Right lobe of liver (tissue), 6 donors: ENCODE measurements at regions not wholly inside any gene's neighbourhood (a gene's known extent, or its start where the extent isn't known, plus 50 kb on each side); places are given as distances from the start of the nearest gene placed in this dataset.
"Not testable (repeated sequence)": the region's sequence is repeated elsewhere in the genome, so short reads cannot be mapped to it uniquely, and the experiment has no call there.

ENCODE experiments used
- ATAC-seq, 4 donors: fragments of 200-7000 bp; cut with Tn5 transposase; one replicate each; pipeline ENCODE4 v1.9.1; 2020; ENCODE audit warnings: mild to moderate bottlenecking in 4 of 4, moderate library complexity in 4 of 4
- DNase-seq, 3 donors: peaks; one replicate each; pipeline ENCODE4 v3.0.0-alpha.2; 2020
- H3K27ac ChIP-seq, 3 donors: fragments of 200-600 bp; one replicate each; pipeline ENCODE4 v1.8.0; 2022
- H3K27me3 ChIP-seq, 2 donors: fragments of 200-600 bp; one replicate each; pipeline ENCODE4 v1.8.0; 2022
- H3K36me3 ChIP-seq, 4 donors: fragments of 200-600 bp; sonication (generic) in 1 of 4; one replicate each; pipeline versions ENCODE4 v1.5.1 to v1.8.0; 2017 to 2022; ENCODE audit warnings: control low read depth in 1 of 4
- H3K4me1 ChIP-seq, 4 donors: fragments of 200-600 bp; sonication (generic) in 1 of 4; one replicate each; pipeline versions ENCODE4 v1.5.1 to v1.8.0; 2017 to 2022; ENCODE audit warnings: control low read depth in 1 of 4
- H3K4me3 ChIP-seq, 3 donors: fragments of 200-600 bp; one replicate each; pipeline ENCODE4 v1.8.0; 2022
- H3K9me3 ChIP-seq, 4 donors: fragments of 200-600 bp; sonication (generic) in 1 of 4; one replicate each; pipeline versions ENCODE4 v1.5.1 to v1.8.0; 2017 to 2022; ENCODE audit warnings: control low read depth in 1 of 4
- CTCF ChIP-seq, 4 donors: fragments of 200-600 bp in 3 of 4; fragments of 450-650 bp in 1 of 4; IDR thresholded peaks; one replicate each; pipeline versions ENCODE4 v1.5.1 to v1.8.0; 2016 to 2022; ENCODE audit warnings: antibody characterized with exemption in 4 of 4, mild to moderate bottlenecking in 2 of 4
- POLR2A ChIP-seq: fragments of 450-650 bp; IDR thresholded peaks from one replicate; pipeline ENCODE4 v1.6.1; 2017; ENCODE audit warnings: antibody characterized with exemption, mild to moderate bottlenecking
- WGBS: methylation state at CpG from one replicate; pipeline ENCODE4 v1.1.6; 2018; ENCODE audit warnings: low coverage, low lambda C conversion rate; ENCODE audit not compliant: insufficient coverage; ENCODE audit errors: missing lambda C conversion rate; 5-methylcytosine and 5-hydroxymethylcytosine counted together
- intact Hi-C, 2 donors: fragments of 100-400 bp; cut with DNase I; formaldehyde crosslinking; loops; one replicate each; pipeline versions ENCODE4 v1.11.2 to v1.14.1; 2022
- donor health status: DM: no; HTN: yes; CAD: no.
- donor health status: DM: no; HTN: no; CAD: no.
- donor health status: DM: no; HTN: no; CAD: no.
- donor health status: DM: no; HTN: yes; CAD: no.
- donor health status: DM: no; HTN: yes; CAD: no.

DNA sequence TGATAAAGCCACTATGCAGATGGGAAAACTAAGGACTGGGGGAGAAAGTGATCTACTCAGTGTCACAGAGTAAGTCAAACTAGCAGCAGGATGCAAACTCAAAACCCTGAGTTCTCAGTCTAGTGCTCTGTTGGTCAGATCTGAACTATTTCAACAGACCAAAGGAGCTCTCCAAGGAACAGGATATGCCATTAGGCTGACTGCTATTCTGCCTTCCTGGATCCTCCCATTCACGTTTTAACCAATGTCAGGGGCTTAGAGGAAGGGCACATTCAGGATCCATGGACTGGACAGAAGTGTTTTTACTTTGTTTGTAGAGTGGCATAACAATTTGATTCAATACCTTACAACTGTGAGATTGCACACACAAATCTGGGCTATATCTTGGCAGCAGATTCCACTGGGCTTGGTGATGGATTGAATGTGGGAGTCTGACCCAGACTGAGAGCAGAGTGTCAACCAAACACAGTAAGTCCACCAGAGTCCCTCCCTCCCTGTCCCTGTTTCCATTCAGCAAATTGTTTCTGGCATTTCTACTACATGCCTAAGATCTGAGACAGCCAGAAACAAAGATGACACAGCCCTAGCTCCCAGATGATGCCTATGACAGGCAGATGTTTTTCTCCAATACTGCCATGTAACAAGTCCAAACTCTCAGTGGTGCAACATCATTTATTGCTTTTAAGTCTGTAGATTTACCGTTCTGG lies 337.8 kb upstream of the CDH5 start:
- H3K36me3 ChIP-seq = no peaks in the 10 kb centered on the region
- WGBS = 14% methylated on average over 2 of the region's 2 CpGs
- no peaks in the 10 kb centered on the region for H3K9me3 ChIP-seq
- H3K4me3 ChIP-seq = no peak overlapping the region
- TF ChIP-seq CTCF (IDR thresholded peaks at IDR 0.05) = no peak
- no peak for TF ChIP-seq POLR2A
- DNase-seq (no peak), ATAC-seq (peak in 1 of 4 donors; percentile 31)
- H3K27ac ChIP-seq = no peak overlapping the region
- intact Hi-C loops = no loop called here
- no peaks in the 10 kb centered on the region for H3K4me1 ChIP-seq
- no peaks in the 10 kb centered on the region for H3K27me3 ChIP-seq

DNA sequence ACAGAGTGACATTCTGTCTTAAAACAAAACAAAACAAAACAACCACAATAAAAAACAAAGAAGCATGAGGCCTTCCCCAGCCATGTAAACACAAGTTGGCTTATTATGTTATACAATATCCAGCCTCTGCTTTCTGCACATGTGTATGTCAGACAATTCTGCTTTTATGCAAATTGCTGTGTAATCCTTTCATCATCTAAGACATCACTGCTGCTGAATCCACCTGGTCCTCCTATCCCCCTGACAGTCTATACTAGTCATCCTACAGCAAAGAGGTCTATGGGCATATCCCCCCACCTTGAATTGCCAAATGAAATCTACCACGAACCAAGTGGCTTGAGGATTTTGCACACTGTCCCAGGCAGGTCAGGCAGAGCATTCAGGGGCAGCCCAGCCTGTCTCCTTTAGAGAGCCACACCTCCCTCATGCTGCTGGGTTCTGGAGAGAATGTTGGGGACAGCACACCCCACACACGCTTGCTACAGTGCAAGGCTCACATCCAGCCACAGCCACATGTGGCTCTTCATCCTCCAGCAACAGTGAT lies 339.6 kb upstream of the CDH5 start:
- no peak for TF ChIP-seq CTCF (IDR thresholded peaks at IDR 0.05)
- TF ChIP-seq POLR2A = no peak
- Histone ChIP-seq H3K4me3 (no peak overlapping the region), H3K4me1 (no peaks in the 10 kb centered on the region), H3K27me3 (no peaks in the 10 kb centered on the region), H3K27ac (no peak overlapping the region), H3K36me3 (no peaks in the 10 kb centered on the region), H3K9me3 (no peaks in the 10 kb centered on the region)
- WGBS = 17% methylated on average over 1 of the region's 2 CpGs
- intact Hi-C loops = no loop called here
- DNase-seq (peak in 1 of 3 donors; percentile 12), ATAC-seq (no peak)

GRCh38 chr16:66026211-66026610 lies 340.3 kb upstream of the CDH5 start:
- intact Hi-C loops = no loop called here
- Histone ChIP-seq H3K27ac (no peak overlapping the region), H3K9me3 (no peaks in the 10 kb centered on the region), H3K4me1 (no peaks in the 10 kb centered on the region), H3K36me3 (no peaks in the 10 kb centered on the region), H3K4me3 (no peak overlapping the region), H3K27me3 (no peaks in the 10 kb centered on the region)
- no peak for TF ChIP-seq POLR2A
- TF ChIP-seq CTCF (IDR thresholded peaks at IDR 0.05) = peak; percentile 42 to 69 (median 58)
- 32% methylated on average over 4 of the region's 5 CpGs for whole genome bisulfite sequencing
- ATAC-seq = peak; percentile 92 to 95 (median 94)
- peak in 2 of 3 donors; percentile 21 to 59 for DNase-seq

DNA sequence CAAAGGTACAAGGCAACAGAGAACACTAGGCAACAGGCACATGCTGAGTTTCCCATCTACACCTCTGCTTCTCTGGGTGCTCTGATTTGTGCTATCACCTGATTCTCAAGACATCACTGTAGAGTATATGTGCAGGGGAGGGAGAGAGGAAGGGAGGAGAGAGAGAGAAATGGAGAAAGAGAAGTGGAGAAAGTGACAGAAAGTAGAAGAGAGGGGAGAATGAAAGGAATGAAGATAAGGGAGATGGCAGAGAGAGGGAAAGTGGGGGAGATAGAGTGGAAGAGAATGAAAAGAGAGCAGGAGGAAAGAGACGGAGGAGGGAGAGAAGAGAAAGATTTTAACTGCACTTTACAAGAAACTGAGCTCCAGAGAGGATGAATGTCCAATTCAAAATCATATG lies 340.7 kb upstream of the CDH5 start:
- no peak overlapping the region for H3K27ac ChIP-seq
- TF ChIP-seq POLR2A = no peak
- TF ChIP-seq CTCF (IDR thresholded peaks at IDR 0.05) = no peak
- H3K36me3 ChIP-seq = no peaks in the 10 kb centered on the region
- H3K9me3 ChIP-seq = no peaks in the 10 kb centered on the region
- DNase-seq (no peak), ATAC-seq (no peak)
- 0% methylated on average over 1 of the region's 1 CpG for WGBS
- intact Hi-C loops = no loop called here
- no peaks in the 10 kb centered on the region for H3K4me1 ChIP-seq
- H3K4me3 ChIP-seq = no peak overlapping the region
- H3K27me3 ChIP-seq = no peaks in the 10 kb centered on the region

- WGBS = 56% methylated on average over 2 of the region's 2 CpGs
- H3K9me3 ChIP-seq, H3K4me3 ChIP-seq, ATAC-seq, H3K27me3 ChIP-seq, intact Hi-C loops, DNase-seq, H3K36me3 ChIP-seq, H3K4me1 ChIP-seq, H3K27ac ChIP-seq: not testable (repeated sequence)
These were observed 341.9 kb upstream of the CDH5 start for GRCh38 chr16:66024567-66024966.
